GM23248 (cell line): ENCODE measurements at regions not wholly inside any gene's neighbourhood (a gene's known extent, or its start where the extent isn't known, plus 50 kb on each side); places are given as distances from the start of the nearest gene placed in this dataset.

Experiments used
- EZH2 ChIP-seq: fragments of 200-600 bp; sonication (generic); IDR thresholded peaks from 2 replicates; pipeline ENCODE4 v1.6.1; 2018; ENCODE audit warnings: antibody characterized with exemption, mild to moderate bottlenecking; ENCODE audit not compliant: insufficient read depth, poor library complexity, severe bottlenecking
- EZH2phosphoT487 ChIP-seq: fragments of 200-600 bp; sonication (generic); IDR thresholded peaks from 2 replicates; pipeline ENCODE4 v1.6.1; 2018; ENCODE audit warnings: antibody characterized with exemption, moderate library complexity, mild to moderate bottlenecking, low read depth; ENCODE audit not compliant: insufficient read depth

- TF ChIP-seq EZH2 (no peak), EZH2phosphoT487 (no peak)
These were observed 101.8 kb upstream of the HPF1 start for GRCh38 chr4:169859366-169860216.
